ENCODE measurements at regions not wholly inside any gene's neighbourhood (a gene's known extent, or its start where the extent isn't known, plus 50 kb on each side); places are given as distances from the start of the nearest gene placed in this dataset.

GRCh38 chr7:53699215-53699837 is 663.9 kb downstream of the POM121L12 start:
- H3K4me1 ChIP-seq (ENCODE audit: insufficient read depth, poor library complexity, severe bottlenecking), result no peaks in the 10 kb centered on the region
- TF ChIP-seq, protein P1, sequence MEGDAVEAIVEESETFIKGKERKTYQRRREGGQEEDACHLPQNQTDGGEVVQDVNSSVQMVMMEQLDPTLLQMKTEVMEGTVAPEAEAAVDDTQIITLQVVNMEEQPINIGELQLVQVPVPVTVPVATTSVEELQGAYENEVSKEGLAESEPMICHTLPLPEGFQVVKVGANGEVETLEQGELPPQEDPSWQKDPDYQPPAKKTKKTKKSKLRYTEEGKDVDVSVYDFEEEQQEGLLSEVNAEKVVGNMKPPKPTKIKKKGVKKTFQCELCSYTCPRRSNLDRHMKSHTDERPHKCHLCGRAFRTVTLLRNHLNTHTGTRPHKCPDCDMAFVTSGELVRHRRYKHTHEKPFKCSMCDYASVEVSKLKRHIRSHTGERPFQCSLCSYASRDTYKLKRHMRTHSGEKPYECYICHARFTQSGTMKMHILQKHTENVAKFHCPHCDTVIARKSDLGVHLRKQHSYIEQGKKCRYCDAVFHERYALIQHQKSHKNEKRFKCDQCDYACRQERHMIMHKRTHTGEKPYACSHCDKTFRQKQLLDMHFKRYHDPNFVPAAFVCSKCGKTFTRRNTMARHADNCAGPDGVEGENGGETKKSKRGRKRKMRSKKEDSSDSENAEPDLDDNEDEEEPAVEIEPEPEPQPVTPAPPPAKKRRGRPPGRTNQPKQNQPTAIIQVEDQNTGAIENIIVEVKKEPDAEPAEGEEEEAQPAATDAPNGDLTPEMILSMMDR (IDR thresholded peaks at IDR 0.05; ENCODE audit: poor library complexity, severe bottlenecking), result no peak
- H3K36me3 ChIP-seq (ENCODE audit: low read depth), result no peaks in the 10 kb centered on the region
- no peak for ATAC-seq (ENCODE audit: low read depth)
- DNase-seq (ENCODE audit: low spot score), result no peak
- no peak overlapping the region for H3K27ac ChIP-seq (ENCODE audit: poor library complexity, severe bottlenecking)
- H3K27me3 ChIP-seq (ENCODE audit: insufficient read depth, poor library complexity, severe bottlenecking), result no peaks in the 10 kb centered on the region
- no peak overlapping the region for H3K4me3 ChIP-seq (ENCODE audit: severe bottlenecking)
- no peaks in the 10 kb centered on the region for H3K9me3 ChIP-seq (ENCODE audit: severe bottlenecking)

- DNase-seq (ENCODE audit: low spot score), result no peak
- Histone ChIP-seq H3K27me3 (ENCODE audit: insufficient read depth, poor library complexity, severe bottlenecking) (no peaks in the 10 kb centered on the region), H3K36me3 (ENCODE audit: low read depth) (no peaks in the 10 kb centered on the region), H3K27ac (ENCODE audit: poor library complexity, severe bottlenecking) (no peak overlapping the region), H3K4me1 (ENCODE audit: insufficient read depth, poor library complexity, severe bottlenecking) (no peaks in the 10 kb centered on the region), H3K4me3 (ENCODE audit: severe bottlenecking) (no peak overlapping the region), H3K9me3 (ENCODE audit: severe bottlenecking) (no peaks in the 10 kb centered on the region)
- no peak for ATAC-seq (ENCODE audit: low read depth)
- TF ChIP-seq, protein P1 (IDR thresholded peaks at IDR 0.05; ENCODE audit: poor library complexity, severe bottlenecking), result no peak
Measured at GRCh38 chr7:53719122-53719521, 683.7 kb downstream of the POM121L12 start.

DNA sequence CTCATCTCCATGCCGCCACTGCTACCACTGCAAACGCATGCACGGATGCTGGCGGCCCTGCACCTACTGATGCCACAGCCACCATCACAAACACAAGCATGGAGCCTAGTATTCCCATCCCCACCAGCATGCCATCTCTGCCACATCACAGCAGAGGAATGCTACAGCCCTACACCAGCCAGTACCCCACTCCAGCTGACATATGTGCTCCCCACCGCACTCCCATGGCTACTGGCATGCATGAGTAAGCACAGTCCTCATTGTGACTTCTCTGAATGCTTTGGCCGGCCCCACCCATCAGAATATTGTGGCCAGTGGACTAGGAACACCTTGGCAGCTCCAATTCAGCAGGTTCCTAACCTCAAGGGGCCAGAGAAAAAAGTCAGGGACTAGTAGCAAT is 705.5 kb downstream of the POM121L12 start:
- no peak for DNase-seq (ENCODE audit: low spot score)
- Histone ChIP-seq H3K4me1 (ENCODE audit: insufficient read depth, poor library complexity, severe bottlenecking) (no peaks in the 10 kb centered on the region), H3K36me3 (ENCODE audit: low read depth) (no peaks in the 10 kb centered on the region), H3K27ac (ENCODE audit: poor library complexity, severe bottlenecking) (no peak overlapping the region), H3K4me3 (ENCODE audit: severe bottlenecking) (no peak overlapping the region), H3K9me3 (ENCODE audit: severe bottlenecking) (no peaks in the 10 kb centered on the region), H3K27me3 (ENCODE audit: insufficient read depth, poor library complexity, severe bottlenecking) (no peaks in the 10 kb centered on the region)
- no peak for ATAC-seq (ENCODE audit: low read depth)
- TF ChIP-seq, protein P1 (IDR thresholded peaks at IDR 0.05; ENCODE audit: poor library complexity, severe bottlenecking), result no peak

DNA sequence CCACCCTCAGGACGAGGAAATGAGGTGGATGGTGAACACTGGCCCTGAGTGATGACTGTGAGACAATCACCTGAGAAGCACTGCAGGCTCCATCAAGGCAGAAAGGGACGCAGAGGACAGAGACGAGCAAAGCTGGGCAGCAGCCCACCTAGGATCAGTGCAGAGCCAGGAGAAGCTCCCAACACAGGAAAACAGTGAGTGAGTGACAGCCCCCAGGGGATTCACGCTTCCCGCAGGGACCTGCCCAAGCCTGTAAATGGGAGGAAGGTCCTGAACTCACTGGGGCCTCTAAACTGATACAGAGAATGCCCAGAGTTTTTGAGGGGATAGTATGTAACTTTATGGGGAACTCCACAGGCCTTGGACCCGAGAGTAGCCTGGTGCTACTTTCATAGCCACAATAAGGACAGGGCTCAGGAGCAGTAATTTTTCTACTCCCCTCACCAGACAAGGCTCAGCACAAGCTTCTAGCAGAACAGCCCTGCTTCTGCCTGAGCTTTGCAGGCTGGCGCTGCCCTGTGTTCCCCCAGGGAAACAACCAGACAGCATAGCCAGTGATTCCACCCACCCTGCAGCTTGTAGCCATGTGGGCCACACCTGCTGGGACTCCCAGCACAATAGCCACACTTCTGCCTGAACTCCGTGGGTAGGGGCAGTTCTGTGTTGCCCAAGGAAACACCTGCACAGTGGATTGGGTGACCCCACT is 708.4 kb downstream of the POM121L12 start:
- TF ChIP-seq, protein P1 (IDR thresholded peaks at IDR 0.05; ENCODE audit: poor library complexity, severe bottlenecking), result no peak
- ATAC-seq (ENCODE audit: low read depth), result no peak

DNA sequence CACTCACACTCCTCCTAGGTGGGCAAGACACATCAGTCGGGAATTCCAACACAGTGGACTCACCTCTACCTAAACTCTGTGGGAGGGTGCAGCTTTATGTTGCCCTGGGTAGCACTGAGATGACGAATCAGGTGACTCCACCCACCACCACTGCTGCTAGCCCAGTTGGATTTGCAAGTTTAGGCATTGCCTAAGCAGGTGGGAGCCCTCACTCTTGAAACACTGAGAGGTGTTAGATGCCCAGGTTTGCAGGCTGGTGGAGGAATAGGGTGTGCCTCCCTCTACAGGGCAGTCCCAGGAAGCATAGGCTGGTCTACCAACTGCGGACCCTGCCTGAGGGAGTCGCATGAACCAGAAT is 708.9 kb downstream of the POM121L12 start:
- peaks cover 8% of the 10 kb centered on the region for H3K27me3 ChIP-seq (ENCODE audit: insufficient read depth, poor library complexity, severe bottlenecking)
- H3K4me1 ChIP-seq (ENCODE audit: insufficient read depth, poor library complexity, severe bottlenecking), result no peaks in the 10 kb centered on the region
- peak; percentile 71; the same call in 2 of the 3 replicates for ATAC-seq (ENCODE audit: low read depth)
- no peak overlapping the region for H3K27ac ChIP-seq (ENCODE audit: poor library complexity, severe bottlenecking)
- H3K4me3 ChIP-seq (ENCODE audit: severe bottlenecking), result no peak overlapping the region
- TF ChIP-seq, protein P1 (IDR thresholded peaks at IDR 0.05; ENCODE audit: poor library complexity, severe bottlenecking), result no peak
- no peaks in the 10 kb centered on the region for H3K36me3 ChIP-seq (ENCODE audit: low read depth)
- no peak for DNase-seq (ENCODE audit: low spot score)
- no peaks in the 10 kb centered on the region for H3K9me3 ChIP-seq (ENCODE audit: severe bottlenecking)

More for the DNA sequence above, 708.4 kb downstream of the POM121L12 start:
- DNase-seq (ENCODE audit: low spot score), result no peak
- H3K9me3 ChIP-seq (ENCODE audit: severe bottlenecking), result no peaks in the 10 kb centered on the region
- H3K36me3 ChIP-seq (ENCODE audit: low read depth), result no peaks in the 10 kb centered on the region
- H3K4me3 ChIP-seq (ENCODE audit: severe bottlenecking), result no peak overlapping the region
- peaks cover 8% of the 10 kb centered on the region for H3K27me3 ChIP-seq (ENCODE audit: insufficient read depth, poor library complexity, severe bottlenecking)
- H3K27ac ChIP-seq (ENCODE audit: poor library complexity, severe bottlenecking), result no peak overlapping the region
- H3K4me1 ChIP-seq (ENCODE audit: insufficient read depth, poor library complexity, severe bottlenecking), result no peaks in the 10 kb centered on the region
